HG02571 (cell line): ENCODE measurements at regions not wholly inside any gene's neighbourhood (a gene's known extent, or its start where the extent isn't known, plus 50 kb on each side); places are given as distances from the start of the nearest gene placed in this dataset.

Experiments
- ATAC-seq: cut with Tn5 transposase; IDR thresholded peaks from one replicate; pipeline ENCODE4 v1.9.1; 2021; ENCODE audit warnings: mild to moderate bottlenecking, moderate library complexity; ENCODE audit not compliant: unreplicated experiment

GRCh38 chr2:167462379-167462778 is 574.1 kb downstream of the XIRP2 start:
- no peak for ATAC-seq

- no peak for ATAC-seq
Measured at GRCh38 chr2:167454036-167454435, 565.8 kb downstream of the XIRP2 start.

- no peak for ATAC-seq
Measured at GRCh38 chr2:167451496-167452289, 563.4 kb downstream of the XIRP2 start.

- ATAC-seq = no peak
Measured at GRCh38 chr2:167450364-167450763, 562.1 kb downstream of the XIRP2 start.

- ATAC-seq = no peak
Measured at GRCh38 chr2:167440382-167440781, 552.1 kb downstream of the XIRP2 start.

- no peak for ATAC-seq
Measured at GRCh38 chr2:167438206-167438605, 549.9 kb downstream of the XIRP2 start.

GRCh38 chr2:167431949-167432348 is 543.7 kb downstream of the XIRP2 start:
- ATAC-seq = no peak

- ATAC-seq = no peak
Measured at GRCh38 chr2:167430447-167430846, 542.2 kb downstream of the XIRP2 start.

- no peak for ATAC-seq
Measured at GRCh38 chr2:167424803-167425755, 536.8 kb downstream of the XIRP2 start.

- no peak for ATAC-seq
Measured at GRCh38 chr2:167424221-167424620, 535.9 kb downstream of the XIRP2 start.

GRCh38 chr2:167423731-167424130 is 535.5 kb downstream of the XIRP2 start:
- ATAC-seq = no peak

GRCh38 chr2:167420211-167420610 is 531.9 kb downstream of the XIRP2 start:
- no peak for ATAC-seq

- no peak for ATAC-seq
Measured at GRCh38 chr2:167415068-167415467, 526.8 kb downstream of the XIRP2 start.

GRCh38 chr2:167411367-167411766 is 523.1 kb downstream of the XIRP2 start:
- ATAC-seq = no peak

GRCh38 chr2:167406558-167406957 is 518.3 kb downstream of the XIRP2 start:
- ATAC-seq = no peak

GRCh38 chr2:167404627-167405284 is 516.5 kb downstream of the XIRP2 start:
- no peak for ATAC-seq

- ATAC-seq = no peak
Measured at GRCh38 chr2:167401309-167401708, 513.0 kb downstream of the XIRP2 start.

- ATAC-seq = no peak
Measured at GRCh38 chr2:167400546-167400945, 512.3 kb downstream of the XIRP2 start.

GRCh38 chr2:167398873-167399272 is 510.6 kb downstream of the XIRP2 start:
- no peak for ATAC-seq

- no peak for ATAC-seq
Measured at GRCh38 chr2:167388901-167389300, 500.6 kb downstream of the XIRP2 start.

- ATAC-seq = no peak
Measured at GRCh38 chr2:167388497-167388896, 500.2 kb downstream of the XIRP2 start.
